Bronchial epithelial cell (primary cell): ENCODE measurements at regions not wholly inside any gene's neighbourhood (a gene's known extent, or its start where the extent isn't known, plus 50 kb on each side); places are given as distances from the start of the nearest gene placed in this dataset.
A peak's percentile ranks its signal among the peaks of the same experiment; 100 is the strongest.

ENCODE experiments used
- DNase-seq: peaks from one replicate; pipeline ENCODE4 v3.0.0-alpha.2; 2010; ENCODE audit warnings: low read depth
- FAIRE-seq: peaks from 2 replicates; lab custom pipeline; 2011; peaks lifted over from hg19 to GRCh38; lab: Jason Lieb, UNC
- H3K27me3 ChIP-seq: 2 replicates; pipeline ENCODE4 v1.5.1; 2011; ENCODE audit warnings: low read length; ENCODE audit not compliant: control insufficient read depth, insufficient read depth
- H3K36me3 ChIP-seq: 2 replicates; pipeline ENCODE4 v1.5.1; 2011; ENCODE audit warnings: low read length; ENCODE audit not compliant: control insufficient read depth, insufficient read depth
- H3K4me3 ChIP-seq: 2 replicates; pipeline ENCODE4 v1.5.1; 2011; ENCODE audit warnings: mild to moderate bottlenecking, low read depth, low read length, control low read depth
- TF ChIP-seq, protein P1 (sequence below): IDR thresholded peaks from 2 replicates; pipeline ENCODE4 v1.5.1; 2011; ENCODE audit warnings: mild to moderate bottlenecking, moderate library complexity, low read length, control low read depth, inconsistent platforms; ENCODE audit not compliant: insufficient read depth, severe bottlenecking

DNA sequence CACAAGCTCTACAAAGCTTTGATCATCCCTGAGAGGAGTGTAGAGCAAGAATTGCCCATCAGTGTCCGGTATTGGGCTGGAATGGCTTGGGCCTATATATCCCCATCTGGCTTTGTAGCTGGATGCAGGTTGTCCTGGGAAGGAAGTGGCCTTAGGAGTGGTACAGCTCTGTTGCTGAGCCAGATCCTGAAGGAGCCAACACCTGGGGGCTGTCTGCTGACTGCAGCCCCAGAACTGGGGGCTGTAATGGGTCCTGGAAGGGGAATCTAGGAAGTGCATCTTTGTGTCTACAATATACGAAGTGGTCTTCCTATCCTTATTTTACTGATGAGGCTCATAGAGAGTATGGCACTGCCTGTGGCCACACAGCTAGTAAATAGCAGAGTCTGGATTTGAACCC lies 145.9 kb downstream of the CDC5L start:
- Histone ChIP-seq H3K27me3 (no peaks in the 10 kb centered on the region), H3K4me3 (no peak overlapping the region), H3K36me3 (no peaks in the 10 kb centered on the region)
- FAIRE-seq (peak; percentile 75), DNase-seq (no peak)
- TF ChIP-seq, protein P1, sequence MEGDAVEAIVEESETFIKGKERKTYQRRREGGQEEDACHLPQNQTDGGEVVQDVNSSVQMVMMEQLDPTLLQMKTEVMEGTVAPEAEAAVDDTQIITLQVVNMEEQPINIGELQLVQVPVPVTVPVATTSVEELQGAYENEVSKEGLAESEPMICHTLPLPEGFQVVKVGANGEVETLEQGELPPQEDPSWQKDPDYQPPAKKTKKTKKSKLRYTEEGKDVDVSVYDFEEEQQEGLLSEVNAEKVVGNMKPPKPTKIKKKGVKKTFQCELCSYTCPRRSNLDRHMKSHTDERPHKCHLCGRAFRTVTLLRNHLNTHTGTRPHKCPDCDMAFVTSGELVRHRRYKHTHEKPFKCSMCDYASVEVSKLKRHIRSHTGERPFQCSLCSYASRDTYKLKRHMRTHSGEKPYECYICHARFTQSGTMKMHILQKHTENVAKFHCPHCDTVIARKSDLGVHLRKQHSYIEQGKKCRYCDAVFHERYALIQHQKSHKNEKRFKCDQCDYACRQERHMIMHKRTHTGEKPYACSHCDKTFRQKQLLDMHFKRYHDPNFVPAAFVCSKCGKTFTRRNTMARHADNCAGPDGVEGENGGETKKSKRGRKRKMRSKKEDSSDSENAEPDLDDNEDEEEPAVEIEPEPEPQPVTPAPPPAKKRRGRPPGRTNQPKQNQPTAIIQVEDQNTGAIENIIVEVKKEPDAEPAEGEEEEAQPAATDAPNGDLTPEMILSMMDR, result no peak

DNA sequence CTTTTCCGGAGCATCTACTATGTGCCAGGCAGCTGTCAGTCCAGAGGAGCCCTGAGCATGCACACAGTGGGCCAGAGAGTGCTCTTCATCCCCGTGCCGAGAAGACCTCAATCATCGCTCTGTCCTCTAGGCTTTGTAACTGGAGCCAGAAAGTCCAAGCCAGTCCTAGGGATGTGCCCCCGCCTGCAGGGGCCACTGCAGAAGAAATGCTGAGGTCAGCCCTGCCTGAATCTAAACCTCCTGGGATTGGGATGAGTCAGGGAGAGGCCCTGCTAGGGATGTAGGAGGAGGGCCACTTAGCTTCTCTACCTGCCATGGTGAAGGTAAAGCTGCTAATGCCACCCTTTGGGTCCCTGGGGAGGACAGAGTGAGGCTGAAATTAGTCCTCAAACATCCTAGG lies 146.8 kb downstream of the CDC5L start:
- DNase-seq (peak; percentile 20), FAIRE-seq (no peak)
- H3K27me3 ChIP-seq, result no peaks in the 10 kb centered on the region
- TF ChIP-seq, protein P1, result no peak
- no peak overlapping the region for H3K4me3 ChIP-seq
- no peaks in the 10 kb centered on the region for H3K36me3 ChIP-seq

DNA sequence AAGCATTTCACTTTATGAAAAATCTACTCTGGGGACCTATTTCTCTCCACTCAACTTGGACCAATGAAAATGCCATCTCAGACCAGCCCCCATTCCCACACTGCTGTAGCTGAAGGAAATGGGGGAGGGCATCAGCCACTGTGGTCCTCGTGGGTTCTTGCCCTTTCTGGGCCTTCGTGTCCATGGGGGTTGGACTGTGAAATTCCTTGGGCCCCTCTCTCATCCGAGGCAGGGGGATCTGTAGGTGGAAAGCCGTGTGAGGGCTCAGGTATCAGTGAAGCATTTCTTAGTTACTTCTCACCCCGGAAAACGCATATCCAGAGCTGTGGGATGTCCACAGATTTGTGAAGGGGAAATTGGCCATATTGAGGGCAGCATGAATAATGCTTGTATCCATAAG lies 147.9 kb downstream of the CDC5L start:
- no peaks in the 10 kb centered on the region for H3K36me3 ChIP-seq
- no peak overlapping the region for H3K4me3 ChIP-seq
- DNase-seq (no peak), FAIRE-seq (no peak)
- H3K27me3 ChIP-seq, result no peaks in the 10 kb centered on the region
- TF ChIP-seq, protein P1, result no peak

DNA sequence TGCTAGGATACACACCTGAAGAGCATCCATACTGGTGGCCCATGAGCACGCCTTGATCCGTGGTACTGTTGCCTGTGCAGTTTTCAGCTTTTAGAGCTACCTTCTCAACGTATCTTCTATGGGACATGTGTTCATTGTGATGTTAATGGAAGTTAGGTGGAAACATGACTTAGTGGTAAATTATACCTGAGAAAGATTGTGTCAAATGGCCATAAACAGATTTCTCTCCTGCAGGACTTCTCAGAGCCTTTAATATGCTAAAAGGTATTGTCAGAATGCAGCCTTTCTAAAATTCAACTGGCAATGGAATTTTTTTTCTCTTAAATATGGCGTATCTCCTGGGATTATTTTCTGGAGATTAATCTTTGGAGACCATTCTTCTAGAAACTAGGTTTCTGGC lies 148.5 kb downstream of the CDC5L start:
- no peaks in the 10 kb centered on the region for H3K36me3 ChIP-seq
- TF ChIP-seq, protein P1, result no peak
- DNase-seq, result no peak
- no peaks in the 10 kb centered on the region for H3K27me3 ChIP-seq
- FAIRE-seq, result no peak
- no peak overlapping the region for H3K4me3 ChIP-seq

DNA sequence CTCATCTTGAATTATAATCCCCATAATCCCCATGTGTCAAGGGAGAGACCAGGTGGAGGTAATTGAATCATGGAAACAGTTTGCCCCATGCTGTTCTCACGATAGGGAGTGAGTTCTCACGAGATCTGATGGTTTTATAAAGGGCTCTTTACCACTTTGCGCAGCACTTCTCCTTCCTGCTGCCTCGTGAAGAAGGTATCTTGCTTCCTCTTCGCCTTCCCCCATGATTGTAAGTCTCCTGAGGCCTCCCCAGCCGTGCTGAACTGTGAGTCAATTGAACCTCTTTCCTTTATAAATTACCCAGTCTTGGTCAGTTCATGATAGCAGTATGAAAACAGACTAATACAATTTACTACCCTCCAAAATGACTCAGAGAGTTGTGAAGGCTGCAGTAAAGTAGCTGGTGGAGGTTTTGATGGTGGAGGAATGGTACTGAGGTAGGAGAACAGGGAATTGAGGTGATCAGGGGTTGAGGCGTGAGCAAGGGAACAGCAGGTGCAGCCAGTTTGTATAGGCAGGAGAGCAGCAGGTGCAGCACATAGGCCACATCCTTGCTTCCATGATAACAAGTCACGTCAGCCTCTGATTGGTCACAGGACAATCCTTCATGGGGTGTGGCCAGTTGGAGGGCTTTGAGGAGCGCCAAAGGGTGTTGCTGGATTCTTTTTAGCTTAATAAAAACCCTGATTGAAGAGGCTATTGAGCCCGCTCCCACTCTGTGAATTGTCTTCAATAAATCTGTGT lies 150.0 kb downstream of the CDC5L start:
- Histone ChIP-seq H3K36me3 (no peaks in the 10 kb centered on the region), H3K27me3 (no peaks in the 10 kb centered on the region), H3K4me3 (no peak overlapping the region)
- no peak for FAIRE-seq
- TF ChIP-seq, protein P1, result no peak
- DNase-seq, result no peak

DNA sequence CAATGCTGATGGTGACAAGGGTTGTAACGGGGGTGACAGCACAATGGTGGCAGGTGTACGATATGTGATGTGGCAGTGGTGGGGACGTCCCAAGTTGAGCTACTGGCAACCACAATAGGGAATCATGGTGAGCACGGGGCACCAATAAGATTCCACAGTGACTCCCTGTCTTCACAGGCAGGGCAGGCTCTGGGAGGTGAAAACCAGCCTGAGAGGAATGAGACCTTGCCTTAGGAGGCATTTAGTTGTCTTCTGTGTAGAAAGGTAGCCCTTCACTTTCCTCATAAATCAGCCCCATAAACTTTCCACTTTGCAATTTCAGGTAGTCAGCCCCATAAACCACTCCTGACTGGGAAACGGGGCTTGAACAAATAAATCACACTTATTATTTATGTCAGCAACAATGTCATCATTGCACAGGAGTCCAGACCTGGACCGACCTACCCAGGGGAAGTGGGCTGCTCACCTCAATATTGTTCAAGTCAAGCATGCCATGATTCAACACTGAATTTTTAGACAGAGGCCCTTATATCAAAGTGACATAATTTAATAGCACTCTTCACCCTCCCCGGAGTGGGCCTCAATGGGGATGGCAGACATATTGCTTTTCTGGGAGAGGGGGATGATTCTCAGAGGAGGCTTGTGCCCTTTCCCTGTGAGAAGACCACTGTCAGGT lies 150.8 kb downstream of the CDC5L start:
- DNase-seq (no peak), FAIRE-seq (peak; percentile 89)
- no peak overlapping the region for H3K4me3 ChIP-seq
- no peaks in the 10 kb centered on the region for H3K36me3 ChIP-seq
- TF ChIP-seq, protein P1, result no peak
- no peaks in the 10 kb centered on the region for H3K27me3 ChIP-seq
